OCI-LY7 (cell line): ENCODE measurements at regions not wholly inside any gene's neighbourhood (a gene's known extent, or its start where the extent isn't known, plus 50 kb on each side); places are given as distances from the start of the nearest gene placed in this dataset.

ENCODE experiments used
- EZH2phosphoT487 ChIP-seq: fragments of 200-600 bp; sonication (generic); IDR thresholded peaks from 2 replicates; pipeline ENCODE4 v1.6.1; 2018; ENCODE audit warnings: low read depth, borderline replicate concordance, mild to moderate bottlenecking, mixed run types, antibody characterized with exemption, low read length, moderate library complexity, mixed read lengths
- TF ChIP-seq, protein P1 (sequence below): fragments of 200-600 bp; sonication (generic); conservative IDR thresholded peaks from 2 replicates; pipeline ENCODE4 v1.5.1; 2014; ENCODE audit warnings: mild to moderate bottlenecking, antibody characterized with exemption, low read length, moderate library complexity, mixed read lengths

DNA sequence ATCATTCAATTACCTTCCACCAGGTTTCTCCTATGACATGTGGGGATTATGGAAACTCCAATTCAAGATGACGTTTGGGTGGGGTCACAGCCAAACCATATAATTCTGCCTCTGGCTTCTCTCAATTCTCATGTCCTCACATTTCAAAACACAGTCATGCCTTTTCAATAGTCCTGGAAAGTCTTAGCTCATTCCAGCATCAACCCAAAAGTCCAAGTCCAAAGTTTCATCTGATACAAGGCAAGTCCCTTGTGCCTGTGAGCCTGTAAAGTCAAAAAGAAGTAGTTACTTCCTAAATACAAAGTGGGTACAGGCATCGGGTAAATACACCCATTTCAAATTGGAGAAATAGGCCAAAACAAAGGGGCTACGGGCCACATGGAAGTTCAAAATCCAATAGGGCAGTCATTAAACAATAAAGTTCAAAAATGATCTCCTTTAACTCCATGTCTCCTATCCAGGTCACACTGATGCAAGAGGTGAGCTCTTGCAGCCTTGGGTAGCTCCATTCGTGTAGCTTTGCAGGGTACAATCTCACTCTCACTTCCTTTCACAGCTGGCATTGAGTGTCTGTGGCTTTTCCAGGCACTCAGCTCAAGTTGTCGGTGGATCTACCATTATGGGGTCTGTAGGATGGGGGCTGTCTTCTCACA lies 112.9 kb downstream of the FCRL5 start:
- TF ChIP-seq, protein P1, sequence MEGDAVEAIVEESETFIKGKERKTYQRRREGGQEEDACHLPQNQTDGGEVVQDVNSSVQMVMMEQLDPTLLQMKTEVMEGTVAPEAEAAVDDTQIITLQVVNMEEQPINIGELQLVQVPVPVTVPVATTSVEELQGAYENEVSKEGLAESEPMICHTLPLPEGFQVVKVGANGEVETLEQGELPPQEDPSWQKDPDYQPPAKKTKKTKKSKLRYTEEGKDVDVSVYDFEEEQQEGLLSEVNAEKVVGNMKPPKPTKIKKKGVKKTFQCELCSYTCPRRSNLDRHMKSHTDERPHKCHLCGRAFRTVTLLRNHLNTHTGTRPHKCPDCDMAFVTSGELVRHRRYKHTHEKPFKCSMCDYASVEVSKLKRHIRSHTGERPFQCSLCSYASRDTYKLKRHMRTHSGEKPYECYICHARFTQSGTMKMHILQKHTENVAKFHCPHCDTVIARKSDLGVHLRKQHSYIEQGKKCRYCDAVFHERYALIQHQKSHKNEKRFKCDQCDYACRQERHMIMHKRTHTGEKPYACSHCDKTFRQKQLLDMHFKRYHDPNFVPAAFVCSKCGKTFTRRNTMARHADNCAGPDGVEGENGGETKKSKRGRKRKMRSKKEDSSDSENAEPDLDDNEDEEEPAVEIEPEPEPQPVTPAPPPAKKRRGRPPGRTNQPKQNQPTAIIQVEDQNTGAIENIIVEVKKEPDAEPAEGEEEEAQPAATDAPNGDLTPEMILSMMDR: no peak
- no peak for TF ChIP-seq EZH2phosphoT487
